ENCODE measurements at regions not wholly inside any gene's neighbourhood (a gene's known extent, or its start where the extent isn't known, plus 50 kb on each side); places are given as distances from the start of the nearest gene placed in this dataset.

GRCh38 chr12:66052988-66053615 lies 77.4 kb downstream of the LLPH start:
- Histone ChIP-seq H4K8ac (replicated peaks; ENCODE audit: insufficient read length, low read depth, low read length) (no peak overlapping the region), H3K27ac (ENCODE audit: insufficient read length, low read depth, low read length) (no peak overlapping the region), H3K9me3 (ENCODE audit: control insufficient read depth, low read depth, low read length) (no peaks in the 10 kb centered on the region), H2AFZ (ENCODE audit: low read length) (no peak overlapping the region), H3K4me2 (ENCODE audit: insufficient read depth, insufficient read length, low read length) (no peak overlapping the region), H3K9ac (ENCODE audit: extremely low read depth, insufficient read length, low read length) (no peak overlapping the region), H3K18ac (ENCODE audit: insufficient read length, low read depth, low read length) (no peak overlapping the region), H4K91ac (ENCODE audit: insufficient read length, low read depth, low read length) (no peak overlapping the region), H3T11ph (ENCODE audit: low read length) (no peak overlapping the region), H2BK120ac (ENCODE audit: low read depth, low read length, poor library complexity, severe bottlenecking) (no peak overlapping the region), H3K4me1 (ENCODE audit: insufficient read depth, low read length) (no peaks in the 10 kb centered on the region), H2BK20ac (ENCODE audit: low read depth, low read length, poor library complexity, severe bottlenecking) (no peak overlapping the region), H4K5ac (ENCODE audit: insufficient read length, low read depth, low read length) (no peak overlapping the region), H3K79me2 (ENCODE audit: insufficient read depth, low read length) (no peaks in the 10 kb centered on the region), H2BK15ac (ENCODE audit: low read depth, low read length) (no peak overlapping the region), H3K23me2 (ENCODE audit: insufficient read length, low read depth, low read length, poor library complexity, severe bottlenecking) (no peaks in the 10 kb centered on the region), H2BK5ac (ENCODE audit: insufficient read length, low read length) (no peak overlapping the region), H3K23ac (ENCODE audit: insufficient read length, low read depth, low read length) (no peak overlapping the region), H3K27me3 (ENCODE audit: insufficient read depth, low read length) (no peaks in the 10 kb centered on the region), H3K79me1 (ENCODE audit: insufficient read depth, low read depth, low read length, poor library complexity, severe bottlenecking) (no peaks in the 10 kb centered on the region), H2AK5ac (ENCODE audit: insufficient read length, low read length) (no peak overlapping the region), H2BK12ac (ENCODE audit: insufficient read length, low read depth, low read length) (no peak overlapping the region), H3K4ac (ENCODE audit: low read depth, low read length) (no peak overlapping the region), H4K20me1 (ENCODE audit: control insufficient read depth, insufficient read depth, insufficient read length) (no peaks in the 10 kb centered on the region), H3K56ac (ENCODE audit: insufficient read length, low read depth, low read length) (no peak overlapping the region), H3K14ac (ENCODE audit: insufficient read depth, low read length) (no peak overlapping the region)
- H3K27me3 Mint-ChIP-seq (ENCODE audit: low read depth) = no peaks in the 10 kb centered on the region
- WGBS (ENCODE audit: extremely low coverage, insufficient read length, low lambda C conversion rate) = no CpG with 5 or more reads among the region's 1 CpG
- H3K36me3 Mint-ChIP-seq (ENCODE audit: insufficient read depth in 1 of 3, low read depth in 3 of 3) = no peaks in the 10 kb centered on the region
- no peak overlapping the region for H3K4me3 Mint-ChIP-seq
- H3K4me1 Mint-ChIP-seq = no peaks in the 10 kb centered on the region
- H3K9me3 Mint-ChIP-seq = no peaks in the 10 kb centered on the region
- no peak overlapping the region for H3K27ac Mint-ChIP-seq
- DNase-seq = no peak
- no peak for TF ChIP-seq CTCF (conservative IDR thresholded peaks at IDR 0.05)

Data from H9 (cell line).